Neutrophil (primary cell): ENCODE measurements at regions not wholly inside any gene's neighbourhood (a gene's known extent, or its start where the extent isn't known, plus 50 kb on each side); places are given as distances from the start of the nearest gene placed in this dataset.

Experiments used
- H3K27ac ChIP-seq: fragments of 200-600 bp; sonication (generic); 2 replicates; pipeline ENCODE4 v1.5.1; 2016; ENCODE audit warnings: mild to moderate bottlenecking, moderate library complexity
- H3K27me3 ChIP-seq: fragments of 200-600 bp; sonication (generic); 2 replicates; pipeline ENCODE4 v1.6.0; 2016; ENCODE audit warnings: mild to moderate bottlenecking
- H3K36me3 ChIP-seq: fragments of 200-600 bp; sonication (generic); 2 replicates; pipeline ENCODE4 v1.5.1; 2017
- H3K4me1 ChIP-seq, 2 experiments: fragments of 200-600 bp in 1 of 2; sonication (generic) in 1 of 2; 1 replicate in 1 of 2; 2 replicates in 1 of 2; pipeline versions ENCODE4 v1.5.1 to v1.6.1; 2013 to 2016; ENCODE audit warnings: low read depth in 1 of 2, low read length in 1 of 2, mild to moderate bottlenecking in 1 of 2, moderate library complexity in 1 of 2; ENCODE audit not compliant: control insufficient read depth in 1 of 2, insufficient read depth in 1 of 2
- H3K4me3 ChIP-seq, 2 experiments: fragments of 200-600 bp in 1 of 2; sonication (generic) in 1 of 2; 1 replicate in 1 of 2; 2 replicates in 1 of 2; pipeline ENCODE4 v1.5.1; 2013 to 2016; ENCODE audit warnings: low read depth in 1 of 2, low read length in 1 of 2, mild to moderate bottlenecking in 1 of 2, moderate library complexity in 1 of 2
- H3K9me3 ChIP-seq: fragments of 200-600 bp; sonication (generic); 2 replicates; pipeline ENCODE4 v1.5.1; 2016
- CTCF ChIP-seq: fragments of 200-600 bp; sonication (generic); IDR thresholded peaks from 2 replicates; pipeline ENCODE4 v1.5.1; 2016; ENCODE audit warnings: antibody characterized with exemption

- Histone ChIP-seq H3K4me1 (peaks cover 20 to 27% of the 10 kb centered on the region in 2 experiments), H3K4me3 (no peak overlapping the region), H3K36me3 (no peaks in the 10 kb centered on the region), H3K27me3 (no peaks in the 10 kb centered on the region), H3K27ac (no peak overlapping the region), H3K9me3 (no peaks in the 10 kb centered on the region)
- TF ChIP-seq CTCF, result no peak
Observed at GRCh38 chr20:53826090-53826489, 232.5 kb upstream of the ZNF217 start.

- H3K27me3 ChIP-seq, result no peaks in the 10 kb centered on the region
- no peak overlapping the region for H3K27ac ChIP-seq
- peaks cover 15 to 21% of the 10 kb centered on the region in 2 experiments for H3K4me1 ChIP-seq
- H3K4me3 ChIP-seq, result no peak overlapping the region
- no peaks in the 10 kb centered on the region for H3K36me3 ChIP-seq
- H3K9me3 ChIP-seq, result no peaks in the 10 kb centered on the region
- no peak for TF ChIP-seq CTCF
Observed at GRCh38 chr20:53825282-53825681, 231.6 kb upstream of the ZNF217 start.

- Histone ChIP-seq H3K27ac (no peak overlapping the region), H3K4me1 (peaks cover 10 to 16% of the 10 kb centered on the region in 2 experiments), H3K4me3 (no peak overlapping the region), H3K27me3 (no peaks in the 10 kb centered on the region), H3K9me3 (no peaks in the 10 kb centered on the region), H3K36me3 (no peaks in the 10 kb centered on the region)
- no peak for TF ChIP-seq CTCF
Observed at GRCh38 chr20:53824779-53825178, 231.1 kb upstream of the ZNF217 start.

GRCh38 chr20:53823121-53823764, 229.6 kb upstream of the ZNF217 start:
- Histone ChIP-seq H3K9me3 (no peaks in the 10 kb centered on the region), H3K4me1 (peaks cover 0 to under 1% of the 10 kb centered on the region in 2 experiments), H3K27ac (no peak overlapping the region), H3K36me3 (no peaks in the 10 kb centered on the region), H3K27me3 (no peaks in the 10 kb centered on the region), H3K4me3 (no peak overlapping the region)
- TF ChIP-seq CTCF, result no peak

GRCh38 chr20:53822534-53822933, 228.9 kb upstream of the ZNF217 start:
- Histone ChIP-seq H3K36me3 (no peaks in the 10 kb centered on the region), H3K4me3 (no peak overlapping the region), H3K27ac (no peak overlapping the region), H3K27me3 (no peaks in the 10 kb centered on the region), H3K4me1 (no peaks in the 10 kb centered on the region), H3K9me3 (no peaks in the 10 kb centered on the region)
- no peak for TF ChIP-seq CTCF
